Hematopoietic multipotent progenitor cell treated with erythropoietin and hydrocortisone succinate and interleukin-3 and kit ligand, for 17 days (in vitro differentiated cells): ENCODE measurements at regions not wholly inside any gene's neighbourhood (a gene's known extent, or its start where the extent isn't known, plus 50 kb on each side); places are given as distances from the start of the nearest gene placed in this dataset.
"Not testable (repeated sequence)": the region's sequence is repeated elsewhere in the genome, so short reads cannot be mapped to it uniquely, and the experiment has no call there.

ENCODE experiments used
- DNase-seq: peaks from one replicate; pipeline ENCODE4 v3.0.0-alpha.2; 2015; ENCODE audit warnings: low spot score

- DNase-seq, result no peak
Observed at GRCh38 chr18:43982582-43982981, 698.1 kb upstream of the SETBP1 start.

GRCh38 chr18:43987061-43987460 lies 693.6 kb upstream of the SETBP1 start:
- not testable (repeated sequence) for DNase-seq

GRCh38 chr18:43992741-43993140 lies 687.9 kb upstream of the SETBP1 start:
- no peak for DNase-seq

- DNase-seq, result no peak
Observed at GRCh38 chr18:43994381-43994780, 686.3 kb upstream of the SETBP1 start.

- DNase-seq, result no peak
Observed at GRCh38 chr18:44013871-44014270, 666.8 kb upstream of the SETBP1 start.

GRCh38 chr18:44025421-44025820 lies 655.3 kb upstream of the SETBP1 start:
- DNase-seq, result no peak

- DNase-seq, result no peak
Observed at GRCh38 chr18:44028109-44028508, 652.6 kb upstream of the SETBP1 start.

- DNase-seq, result no peak
Observed at GRCh38 chr18:44031063-44031462, 649.6 kb upstream of the SETBP1 start.

GRCh38 chr18:44033144-44033701 lies 647.5 kb upstream of the SETBP1 start:
- no peak for DNase-seq

GRCh38 chr18:44035554-44035953 lies 645.1 kb upstream of the SETBP1 start:
- DNase-seq, result no peak

GRCh38 chr18:44036501-44036900 lies 644.2 kb upstream of the SETBP1 start:
- DNase-seq, result no peak

GRCh38 chr18:44039216-44039615 lies 641.5 kb upstream of the SETBP1 start:
- no peak for DNase-seq

- DNase-seq, result no peak
Observed at GRCh38 chr18:44039826-44040225, 640.9 kb upstream of the SETBP1 start.

- DNase-seq, result no peak
Observed at GRCh38 chr18:44041553-44041952, 639.1 kb upstream of the SETBP1 start.

GRCh38 chr18:44041961-44042360 lies 638.7 kb upstream of the SETBP1 start:
- no peak for DNase-seq

- DNase-seq, result no peak
Observed at GRCh38 chr18:44046376-44046975, 634.2 kb upstream of the SETBP1 start.

GRCh38 chr18:44047585-44047984 lies 633.1 kb upstream of the SETBP1 start:
- DNase-seq, result no peak

GRCh38 chr18:44048435-44048834 lies 632.3 kb upstream of the SETBP1 start:
- DNase-seq, result no peak

GRCh38 chr18:44048846-44049245 lies 631.8 kb upstream of the SETBP1 start:
- no peak for DNase-seq

- no peak for DNase-seq
Observed at GRCh38 chr18:44051026-44051425, 629.7 kb upstream of the SETBP1 start.

- no peak for DNase-seq
Observed at GRCh38 chr18:44054514-44054913, 626.2 kb upstream of the SETBP1 start.

GRCh38 chr18:44060197-44060596 lies 620.5 kb upstream of the SETBP1 start:
- DNase-seq, result no peak

GRCh38 chr18:44061438-44061837 lies 619.2 kb upstream of the SETBP1 start:
- no peak for DNase-seq

- DNase-seq, result no peak
Observed at GRCh38 chr18:44062345-44062744, 618.3 kb upstream of the SETBP1 start.
